OCI-LY3 (cell line): ENCODE measurements at regions not wholly inside any gene's neighbourhood (a gene's known extent, or its start where the extent isn't known, plus 50 kb on each side); places are given as distances from the start of the nearest gene placed in this dataset.

Experiments used
- EZH2phosphoT487 ChIP-seq: fragments of 200-600 bp; shearing (Covaris generic); IDR thresholded peaks from 2 replicates; pipeline ENCODE4 v1.6.1; 2018; ENCODE audit warnings: antibody characterized with exemption, mixed run types, low read depth
- TF ChIP-seq, protein P1 (sequence below): fragments of 200-600, 300-600 bp; sonication (generic); IDR thresholded peaks from 2 replicates; pipeline ENCODE4 v1.5.1; 2014; ENCODE audit warnings: antibody characterized with exemption, low read length, low read depth

DNA sequence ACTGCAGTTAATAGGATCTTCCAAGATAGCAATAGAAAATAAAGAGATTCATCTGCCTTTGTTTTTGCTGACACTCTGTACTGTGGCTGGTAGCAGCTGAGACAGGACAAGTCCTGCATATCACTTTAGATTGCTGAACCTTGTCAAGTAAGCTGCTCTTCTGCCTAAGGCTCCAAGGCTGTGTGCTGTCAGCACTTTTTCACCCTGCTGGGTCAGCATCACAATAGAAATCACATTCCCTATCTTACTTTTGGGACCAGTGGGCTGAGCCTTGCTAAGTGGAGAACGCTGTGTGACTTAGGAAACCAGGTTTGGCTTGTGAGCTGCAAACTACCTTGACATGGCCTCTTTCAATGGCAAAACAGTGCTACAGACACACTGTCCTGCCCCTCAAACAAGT, 263.9 kb downstream of the FRK start:
- TF ChIP-seq, protein P1, sequence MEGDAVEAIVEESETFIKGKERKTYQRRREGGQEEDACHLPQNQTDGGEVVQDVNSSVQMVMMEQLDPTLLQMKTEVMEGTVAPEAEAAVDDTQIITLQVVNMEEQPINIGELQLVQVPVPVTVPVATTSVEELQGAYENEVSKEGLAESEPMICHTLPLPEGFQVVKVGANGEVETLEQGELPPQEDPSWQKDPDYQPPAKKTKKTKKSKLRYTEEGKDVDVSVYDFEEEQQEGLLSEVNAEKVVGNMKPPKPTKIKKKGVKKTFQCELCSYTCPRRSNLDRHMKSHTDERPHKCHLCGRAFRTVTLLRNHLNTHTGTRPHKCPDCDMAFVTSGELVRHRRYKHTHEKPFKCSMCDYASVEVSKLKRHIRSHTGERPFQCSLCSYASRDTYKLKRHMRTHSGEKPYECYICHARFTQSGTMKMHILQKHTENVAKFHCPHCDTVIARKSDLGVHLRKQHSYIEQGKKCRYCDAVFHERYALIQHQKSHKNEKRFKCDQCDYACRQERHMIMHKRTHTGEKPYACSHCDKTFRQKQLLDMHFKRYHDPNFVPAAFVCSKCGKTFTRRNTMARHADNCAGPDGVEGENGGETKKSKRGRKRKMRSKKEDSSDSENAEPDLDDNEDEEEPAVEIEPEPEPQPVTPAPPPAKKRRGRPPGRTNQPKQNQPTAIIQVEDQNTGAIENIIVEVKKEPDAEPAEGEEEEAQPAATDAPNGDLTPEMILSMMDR: no peak
- TF ChIP-seq EZH2phosphoT487: no peak
